ENCODE measurements at regions not wholly inside any gene's neighbourhood (a gene's known extent, or its start where the extent isn't known, plus 50 kb on each side); places are given as distances from the start of the nearest gene placed in this dataset.

DNA sequence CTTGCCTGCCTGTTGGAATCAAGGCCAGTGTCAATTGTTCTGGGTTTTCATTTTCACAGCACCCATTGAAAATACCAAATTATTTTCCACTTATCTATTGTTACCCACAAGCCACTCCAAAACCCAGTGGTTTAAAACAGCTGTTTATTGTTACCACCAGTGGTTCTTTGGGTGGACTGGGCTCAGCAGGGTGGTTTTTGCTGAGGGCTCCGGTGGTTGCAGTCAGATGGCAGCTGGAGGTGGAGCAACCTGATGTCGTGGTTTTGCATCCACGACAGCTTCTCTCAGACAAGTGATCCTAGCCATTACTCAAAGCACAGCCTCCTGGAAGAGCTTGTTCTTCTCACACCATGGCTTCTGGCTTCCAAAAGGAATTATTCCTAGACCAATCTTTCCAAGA is 235.1 kb upstream of the ADARB2 start:
- DNase-seq = no peak

GRCh38 chr10:1968257-1969033 is 231.1 kb upstream of the ADARB2 start:
- DNase-seq = no peak

- DNase-seq = no peak
Measured at GRCh38 chr10:1966712-1967376, 229.5 kb upstream of the ADARB2 start.

GRCh38 chr10:1964476-1964875 is 227.2 kb upstream of the ADARB2 start:
- DNase-seq = no peak

DNA sequence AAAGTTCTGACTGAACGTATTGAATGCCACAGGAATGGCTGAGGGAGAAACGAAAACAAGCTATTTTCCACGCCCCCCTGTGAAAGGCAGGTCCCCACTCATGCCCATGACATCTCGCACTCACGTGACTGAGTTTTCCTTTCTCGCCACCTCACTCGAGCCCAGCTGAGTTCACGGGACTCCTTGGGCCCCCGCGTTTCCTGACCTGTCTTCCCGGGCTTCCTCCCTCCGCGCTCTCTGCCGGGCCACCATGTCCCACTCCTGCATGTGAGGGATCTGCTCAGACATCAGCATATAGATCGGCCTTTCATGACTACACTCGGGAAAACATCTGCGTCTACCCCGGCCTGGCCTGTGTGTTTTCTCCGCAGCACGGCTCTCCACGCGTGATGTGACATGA is 226.0 kb upstream of the ADARB2 start:
- no peak for DNase-seq

- DNase-seq = no peak
Measured at GRCh38 chr10:1961989-1962388, 224.7 kb upstream of the ADARB2 start.

DNA sequence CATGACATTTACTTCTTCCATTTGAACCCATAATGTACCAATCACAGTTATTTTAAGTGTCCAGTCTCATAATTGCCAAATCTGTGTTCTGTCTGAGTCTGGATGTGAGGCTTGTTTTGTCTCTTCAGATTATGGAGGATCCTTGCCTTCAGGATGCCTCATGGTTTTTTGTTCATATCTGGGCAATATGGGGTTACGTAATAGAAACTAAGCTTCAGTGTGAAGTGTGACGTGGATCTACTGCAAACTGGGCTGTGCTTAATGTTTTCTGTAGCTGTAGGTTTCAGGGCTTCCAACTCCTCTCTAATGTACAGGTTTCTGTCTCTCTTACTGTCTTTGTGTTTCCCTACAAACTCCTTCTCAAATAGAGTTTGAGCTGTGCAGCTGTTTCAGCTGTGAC is 223.7 kb upstream of the ADARB2 start:
- DNase-seq = no peak

GRCh38 chr10:1957057-1957456 is 219.7 kb upstream of the ADARB2 start:
- no peak for DNase-seq

GRCh38 chr10:1954300-1954699 is 217.0 kb upstream of the ADARB2 start:
- no peak for DNase-seq

- no peak for DNase-seq
Measured at GRCh38 chr10:1952126-1953095, 215.1 kb upstream of the ADARB2 start.

DNA sequence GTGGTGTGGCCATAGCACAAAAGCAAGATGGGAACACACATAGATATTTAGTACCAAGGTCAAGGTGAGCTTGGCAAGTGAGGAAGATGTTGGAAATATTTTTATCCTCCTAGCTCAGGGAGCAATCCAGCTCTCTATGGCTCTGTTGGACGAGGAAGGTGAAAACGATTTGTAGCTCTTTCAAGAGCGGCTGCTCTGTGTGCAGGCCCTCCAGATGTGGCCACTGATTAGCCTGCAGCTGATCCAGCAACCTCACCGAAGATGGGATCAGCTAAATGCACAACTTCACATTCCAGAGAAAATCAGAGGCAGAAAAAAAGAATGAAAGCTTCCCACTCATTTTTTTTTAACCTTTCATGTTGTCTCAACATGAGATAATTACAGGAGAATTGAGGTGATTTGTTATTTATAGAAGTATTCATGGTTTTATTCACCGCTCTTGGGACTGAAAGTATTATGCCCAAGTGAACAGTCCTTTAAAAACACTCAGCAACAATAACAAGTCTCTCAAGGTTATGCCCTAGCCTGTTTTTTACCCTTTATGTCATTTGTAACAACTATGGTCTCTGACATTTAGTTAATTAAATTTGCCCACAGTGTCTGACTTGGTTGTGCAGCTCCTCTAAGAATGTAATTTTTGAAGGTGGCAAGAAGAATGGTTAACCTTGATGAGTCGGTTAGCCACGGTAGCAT is 213.6 kb upstream of the ADARB2 start:
- DNase-seq = no peak

GRCh38 chr10:1947464-1948003 is 210.2 kb upstream of the ADARB2 start:
- no peak for DNase-seq

DNA sequence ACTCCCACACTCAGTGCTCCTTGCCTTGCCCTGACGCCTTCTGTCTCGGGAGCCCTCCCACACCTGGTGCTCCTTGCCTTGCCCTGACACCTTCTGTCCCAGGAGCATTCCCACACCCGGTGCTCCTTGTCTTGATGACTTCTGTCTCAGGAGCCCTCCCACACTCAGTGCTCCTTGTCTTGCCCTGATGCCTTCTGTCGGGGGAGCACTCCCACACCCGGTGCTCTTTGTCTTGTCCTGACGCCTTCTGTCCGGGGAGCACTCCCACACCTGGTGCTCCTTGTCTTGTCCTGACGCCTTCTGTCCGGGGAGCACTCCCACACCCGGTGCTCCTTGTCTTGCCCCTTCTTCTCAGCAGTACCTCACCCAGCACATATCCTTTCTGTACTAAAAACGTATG is 207.2 kb upstream of the ADARB2 start:
- no peak for DNase-seq

GRCh38 chr10:1942478-1942877 is 205.2 kb upstream of the ADARB2 start:
- no peak for DNase-seq

- DNase-seq = peak; percentile 19
Measured at GRCh38 chr10:1939016-1939415, 201.7 kb upstream of the ADARB2 start.

DNA sequence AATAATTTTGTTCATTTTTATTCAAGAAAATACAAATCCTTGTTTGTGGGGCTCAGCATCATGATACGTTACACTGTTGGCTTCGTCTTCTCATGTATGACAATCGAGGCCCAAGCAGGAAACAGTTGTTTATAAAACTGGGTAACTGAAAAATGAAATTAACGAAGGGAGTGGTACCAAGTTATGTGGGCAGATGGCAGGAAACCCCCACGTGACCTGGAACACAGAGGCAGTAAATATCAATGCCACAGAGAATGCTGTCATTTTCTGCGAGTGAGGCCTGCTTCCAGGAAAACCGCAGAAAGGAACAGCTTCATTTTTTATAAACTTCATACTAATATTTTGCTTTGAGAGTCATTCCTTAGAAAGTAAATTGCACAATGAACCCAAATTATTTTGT is 201.0 kb upstream of the ADARB2 start:
- DNase-seq = peak; percentile 45

DNA sequence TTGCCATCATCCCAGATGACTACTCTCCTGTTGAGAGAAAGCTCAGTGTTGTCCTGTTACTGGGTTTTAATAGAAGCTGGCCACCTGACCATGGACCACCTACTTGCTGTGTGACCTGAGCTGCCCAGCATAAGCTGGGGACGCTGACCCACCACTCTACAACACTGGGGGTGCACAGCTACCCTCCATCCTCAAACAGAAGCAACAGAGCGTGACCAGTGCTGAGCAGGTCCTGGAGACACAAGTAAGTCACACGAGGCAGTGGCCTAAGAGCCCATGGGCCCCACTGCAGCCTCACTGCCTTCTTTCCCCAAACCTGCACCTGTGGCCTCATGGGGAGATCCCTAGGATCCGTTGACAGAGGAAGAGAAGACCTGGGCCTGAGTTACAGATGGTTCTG is 198.6 kb upstream of the ADARB2 start:
- no peak for DNase-seq

DNA sequence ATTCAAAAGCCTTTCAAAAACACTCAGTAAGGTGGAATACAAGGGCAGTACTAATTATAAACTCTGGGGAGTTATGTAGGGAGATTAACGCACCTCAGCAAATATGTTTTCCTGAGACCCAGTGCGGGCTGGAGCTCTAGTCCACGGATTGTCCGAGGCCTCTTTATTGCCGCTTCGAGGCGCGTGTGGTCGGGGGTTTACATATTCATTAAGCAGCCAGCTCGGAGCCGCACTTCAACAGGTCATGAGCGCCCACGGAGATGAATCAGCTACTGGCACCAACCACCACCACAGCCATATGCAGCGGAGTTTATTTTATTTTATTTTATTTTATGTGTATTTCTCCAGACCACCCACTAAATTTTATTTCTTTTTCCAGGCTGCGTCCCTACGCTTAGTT is 195.9 kb upstream of the ADARB2 start:
- DNase-seq = no peak

DNA sequence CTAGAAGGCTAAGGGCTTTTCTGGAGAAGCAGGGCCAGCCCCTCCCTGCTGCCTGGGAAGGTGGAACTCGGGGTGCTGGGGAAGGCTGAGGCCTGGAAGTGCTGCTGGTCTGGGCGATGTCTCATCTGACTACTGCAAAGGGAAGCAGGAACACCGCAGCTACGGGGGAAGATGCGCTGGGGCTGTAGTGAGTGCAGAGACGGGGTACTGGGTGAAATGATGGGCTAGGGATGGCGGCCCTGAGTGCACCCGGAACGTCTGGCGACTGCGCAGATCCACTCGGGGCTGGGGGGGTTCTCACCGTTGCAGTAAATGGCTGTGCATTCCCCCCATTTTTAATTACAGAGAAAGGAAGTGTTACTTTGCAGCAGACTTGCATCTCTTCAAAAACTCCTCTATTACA is 195.4 kb upstream of the ADARB2 start:
- DNase-seq = no peak

DNA sequence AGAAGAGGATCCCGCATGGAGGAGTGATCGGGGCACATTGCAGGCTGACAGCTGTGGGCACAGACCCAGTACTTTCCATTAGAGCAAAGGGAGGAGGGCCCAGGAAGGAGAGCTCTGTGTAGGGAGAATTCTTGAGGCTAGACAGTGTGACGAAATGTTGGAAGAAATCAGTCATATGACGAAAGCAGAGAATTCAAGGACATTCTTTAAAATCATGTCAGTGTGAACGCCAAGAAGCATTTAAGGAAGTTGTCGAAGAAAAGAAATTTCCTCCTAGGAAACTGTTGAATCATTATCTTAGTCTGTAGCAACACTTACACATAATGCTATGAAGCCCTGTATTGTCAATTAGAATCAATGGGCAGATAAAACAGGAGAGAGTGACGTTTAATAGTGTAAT is 191.3 kb upstream of the ADARB2 start:
- DNase-seq = no peak

- no peak for DNase-seq
Measured at GRCh38 chr10:1923998-1924397, 186.7 kb upstream of the ADARB2 start.

DNA sequence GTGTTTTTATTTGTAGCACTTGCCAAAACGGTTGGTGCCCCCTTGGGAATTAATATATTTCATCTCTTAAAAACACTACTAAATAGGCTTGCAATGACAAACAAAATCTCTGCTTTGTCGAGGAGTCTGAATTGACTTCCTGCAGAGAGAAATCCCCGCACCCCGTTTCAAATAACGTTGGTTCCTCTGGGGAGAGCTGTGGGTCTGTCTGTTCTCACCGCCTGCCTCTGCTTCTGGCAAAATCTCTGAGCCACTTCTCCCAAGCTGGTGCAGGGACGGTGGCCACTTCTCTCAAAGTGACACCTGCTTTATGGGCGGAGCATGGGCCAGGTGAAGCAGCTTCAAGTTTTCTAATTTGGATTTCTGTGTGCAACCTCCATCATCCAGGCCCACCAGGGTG is 186.3 kb upstream of the ADARB2 start:
- no peak for DNase-seq

- DNase-seq = no peak
Measured at GRCh38 chr10:1920941-1921340, 183.6 kb upstream of the ADARB2 start.
